Vagina (tissue), 2 donors: ENCODE measurements at regions not wholly inside any gene's neighbourhood (a gene's known extent, or its start where the extent isn't known, plus 50 kb on each side); places are given as distances from the start of the nearest gene placed in this dataset.

Experiments
- POLR2A ChIP-seq, 2 donors: fragments of 450-650 bp; IDR thresholded peaks; one replicate each; pipeline ENCODE4 v1.6.1; 2017; ENCODE audit warnings: antibody characterized with exemption in 2 of 2, mild to moderate bottlenecking in 2 of 2, moderate library complexity in 2 of 2
- POLR2AphosphoS5 ChIP-seq, 2 donors: sonication (generic); formaldehyde crosslinking; IDR thresholded peaks; one replicate each; pipeline ENCODE4 v1.9.0; 2017; ENCODE audit warnings: antibody characterized with exemption in 2 of 2, mild to moderate bottlenecking in 2 of 2, low read depth in 1 of 2; ENCODE audit not compliant: insufficient read depth in 1 of 2
- TF ChIP-seq, protein P1 (sequence below), 3 experiments: fragments of 450-650 bp in 2 of 3; fragments of 200-600 bp in 1 of 3; sonication (generic) in 1 of 3; IDR thresholded peaks; one replicate each; pipeline ENCODE4 v1.5.1; 2017 to 2019; ENCODE audit warnings: antibody characterized with exemption in 3 of 3, mild to moderate bottlenecking in 2 of 3, moderate library complexity in 2 of 3

DNA sequence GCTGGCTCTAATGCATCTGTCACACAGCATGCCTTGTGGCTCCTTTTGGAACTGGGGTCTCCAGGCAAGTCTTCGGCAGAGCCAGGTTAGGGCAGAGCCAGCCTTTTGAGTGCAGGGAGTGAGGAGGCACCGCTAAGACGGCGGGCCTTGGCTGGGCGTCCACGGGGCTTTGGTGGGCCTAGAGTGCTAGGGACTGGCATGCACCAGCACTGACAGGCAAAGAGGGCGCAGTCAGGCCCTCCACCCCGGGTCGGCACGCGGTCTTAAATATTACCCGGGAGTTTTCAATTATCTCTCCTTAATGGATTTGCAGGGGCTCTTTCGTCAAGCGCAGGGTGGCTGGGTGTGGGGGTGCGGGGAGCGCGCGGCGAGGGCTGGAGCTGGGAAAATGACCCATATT lies 444.4 kb downstream of the SPATA31A7 start:
- TF ChIP-seq, protein P1, sequence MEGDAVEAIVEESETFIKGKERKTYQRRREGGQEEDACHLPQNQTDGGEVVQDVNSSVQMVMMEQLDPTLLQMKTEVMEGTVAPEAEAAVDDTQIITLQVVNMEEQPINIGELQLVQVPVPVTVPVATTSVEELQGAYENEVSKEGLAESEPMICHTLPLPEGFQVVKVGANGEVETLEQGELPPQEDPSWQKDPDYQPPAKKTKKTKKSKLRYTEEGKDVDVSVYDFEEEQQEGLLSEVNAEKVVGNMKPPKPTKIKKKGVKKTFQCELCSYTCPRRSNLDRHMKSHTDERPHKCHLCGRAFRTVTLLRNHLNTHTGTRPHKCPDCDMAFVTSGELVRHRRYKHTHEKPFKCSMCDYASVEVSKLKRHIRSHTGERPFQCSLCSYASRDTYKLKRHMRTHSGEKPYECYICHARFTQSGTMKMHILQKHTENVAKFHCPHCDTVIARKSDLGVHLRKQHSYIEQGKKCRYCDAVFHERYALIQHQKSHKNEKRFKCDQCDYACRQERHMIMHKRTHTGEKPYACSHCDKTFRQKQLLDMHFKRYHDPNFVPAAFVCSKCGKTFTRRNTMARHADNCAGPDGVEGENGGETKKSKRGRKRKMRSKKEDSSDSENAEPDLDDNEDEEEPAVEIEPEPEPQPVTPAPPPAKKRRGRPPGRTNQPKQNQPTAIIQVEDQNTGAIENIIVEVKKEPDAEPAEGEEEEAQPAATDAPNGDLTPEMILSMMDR (IDR thresholded peaks at IDR 0.05) = no peak
- no peak for TF ChIP-seq POLR2AphosphoS5 (IDR thresholded peaks at IDR 0.05; ENCODE audit: insufficient read depth in 1 of 2, low read depth in 1 of 2)
- TF ChIP-seq POLR2A (IDR thresholded peaks at IDR 0.05) = no peak
